Fibroblast of upper back skin (primary cell): ENCODE measurements at regions not wholly inside any gene's neighbourhood (a gene's known extent, or its start where the extent isn't known, plus 50 kb on each side); places are given as distances from the start of the nearest gene placed in this dataset.
"Not testable (repeated sequence)": the region's sequence is repeated elsewhere in the genome, so short reads cannot be mapped to it uniquely, and the experiment has no call there.

Experiments used
- DNase-seq: peaks from one replicate; pipeline ENCODE4 v3.0.0-alpha.2; 2013

GRCh38 chr11:25527841-25528240 is 804.1 kb upstream of the ANO3 start:
- DNase-seq, result no peak

- DNase-seq, result no peak
These were observed 802.4 kb upstream of the ANO3 start for GRCh38 chr11:25529572-25529971.

GRCh38 chr11:25535467-25536272 is 796.3 kb upstream of the ANO3 start:
- peak; percentile 41 for DNase-seq

GRCh38 chr11:25536289-25536688 is 795.6 kb upstream of the ANO3 start:
- DNase-seq, result peak; percentile 10

GRCh38 chr11:25537393-25537792 is 794.5 kb upstream of the ANO3 start:
- DNase-seq, result no peak

GRCh38 chr11:25547292-25547691 is 784.6 kb upstream of the ANO3 start:
- DNase-seq, result no peak

- no peak for DNase-seq
These were observed 769.5 kb upstream of the ANO3 start for GRCh38 chr11:25562417-25562816.

GRCh38 chr11:25565846-25566245 is 766.1 kb upstream of the ANO3 start:
- DNase-seq, result no peak

- no peak for DNase-seq
These were observed 765.4 kb upstream of the ANO3 start for GRCh38 chr11:25566298-25567200.

GRCh38 chr11:25576320-25576719 is 755.6 kb upstream of the ANO3 start:
- peak; percentile 24 for DNase-seq

GRCh38 chr11:25579554-25579953 is 752.4 kb upstream of the ANO3 start:
- DNase-seq, result not testable (repeated sequence)

GRCh38 chr11:25583596-25583995 is 748.3 kb upstream of the ANO3 start:
- no peak for DNase-seq

GRCh38 chr11:25587496-25587895 is 744.4 kb upstream of the ANO3 start:
- no peak for DNase-seq

GRCh38 chr11:25593221-25593620 is 738.7 kb upstream of the ANO3 start:
- DNase-seq, result no peak

- DNase-seq, result no peak
These were observed 735.2 kb upstream of the ANO3 start for GRCh38 chr11:25596701-25597100.

GRCh38 chr11:25597696-25598095 is 734.2 kb upstream of the ANO3 start:
- DNase-seq, result no peak

GRCh38 chr11:25602149-25602548 is 729.8 kb upstream of the ANO3 start:
- DNase-seq, result no peak

- DNase-seq, result no peak
These were observed 729.0 kb upstream of the ANO3 start for GRCh38 chr11:25602959-25603358.

GRCh38 chr11:25612806-25613205 is 719.1 kb upstream of the ANO3 start:
- no peak for DNase-seq

- no peak for DNase-seq
These were observed 718.5 kb upstream of the ANO3 start for GRCh38 chr11:25613451-25613850.

- no peak for DNase-seq
These were observed 718.1 kb upstream of the ANO3 start for GRCh38 chr11:25613865-25614264.

GRCh38 chr11:25615069-25615468 is 716.9 kb upstream of the ANO3 start:
- DNase-seq, result no peak

GRCh38 chr11:25615841-25616240 is 716.1 kb upstream of the ANO3 start:
- DNase-seq, result no peak

GRCh38 chr11:25625094-25625493 is 706.8 kb upstream of the ANO3 start:
- no peak for DNase-seq
